Breast epithelium (tissue), 4 donors: ENCODE measurements at regions not wholly inside any gene's neighbourhood (a gene's known extent, or its start where the extent isn't known, plus 50 kb on each side); places are given as distances from the start of the nearest gene placed in this dataset.
"Not testable (repeated sequence)": the region's sequence is repeated elsewhere in the genome, so short reads cannot be mapped to it uniquely, and the experiment has no call there.

Source experiments
- DNase-seq, 2 donors: peaks; one replicate each; pipeline ENCODE4 v3.0.0-alpha.2; 2019; ENCODE audit warnings: low spot score in 2 of 2
- H3K27ac ChIP-seq, 2 donors: fragments of 200-600 bp; sonication (generic) in 1 of 2; one replicate each; pipeline ENCODE4 v1.5.1; 2016 to 2019; ENCODE audit warnings: mild to moderate bottlenecking in 1 of 2
- H3K27me3 ChIP-seq, 2 donors: fragments of 200-600 bp; sonication (generic) in 1 of 2; one replicate each; pipeline versions ENCODE4 v1.5.1 to v1.6.0; 2017 to 2019; ENCODE audit warnings: control low read depth in 1 of 2, mild to moderate bottlenecking in 1 of 2
- H3K36me3 ChIP-seq: fragments of 200-600 bp; one replicate; pipeline ENCODE4 v1.5.1; 2019
- H3K4me1 ChIP-seq, 2 donors: fragments of 200-600 bp; sonication (generic); one replicate each; pipeline ENCODE4 v1.5.1; 2016 to 2019; ENCODE audit warnings: control low read depth in 1 of 2
- H3K4me3 ChIP-seq, 3 donors: fragments of 200-600 bp; sonication (generic); 1 replicate in 2 of 3; 2 replicates in 1 of 3; pipeline ENCODE4 v1.5.1; 2016 to 2019; ENCODE audit warnings: mild to moderate bottlenecking in 3 of 3, moderate library complexity in 2 of 3
- H3K9me3 ChIP-seq, 2 donors: fragments of 200-600 bp; sonication (generic) in 1 of 2; one replicate each; pipeline ENCODE4 v1.5.1; 2016 to 2019; ENCODE audit warnings: control low read depth in 1 of 2
- CTCF ChIP-seq, 3 donors: fragments of 450-650 bp; IDR thresholded peaks; one replicate each; pipeline ENCODE4 v1.5.1; 2016 to 2017; ENCODE audit warnings: antibody characterized with exemption in 3 of 3, mild to moderate bottlenecking in 3 of 3, moderate library complexity in 3 of 3
- POLR2A ChIP-seq: fragments of 450-650 bp; IDR thresholded peaks from one replicate; pipeline ENCODE4 v1.6.1; 2016; ENCODE audit warnings: antibody characterized with exemption, mild to moderate bottlenecking, moderate library complexity
- POLR2AphosphoS5 ChIP-seq, 3 donors: sonication (generic); formaldehyde crosslinking; IDR thresholded peaks; one replicate each; pipeline ENCODE4 v1.6.1; 2017; ENCODE audit warnings: antibody characterized with exemption in 3 of 3
- intact Hi-C: fragments of 100-400 bp; cut with DNase I; formaldehyde crosslinking; loops from one replicate; pipeline ENCODE4 v1.15.1; 2023; ENCODE audit warnings: low total_unique reads

GRCh38 chr7:131687296-131687695 lies 130.9 kb upstream of the PODXL start:
- no peak overlapping the region for H3K27ac ChIP-seq
- H3K36me3 ChIP-seq, result no peaks in the 10 kb centered on the region
- no peak for DNase-seq
- intact Hi-C loops, result loop anchor here (10.0 kb wide), 1 partner anchor 1922 kb away; no protein-coding TSS in a partner anchor
- no peaks in the 10 kb centered on the region for H3K4me1 ChIP-seq
- TF ChIP-seq CTCF (IDR thresholded peaks at IDR 0.05), result no peak
- no peak for TF ChIP-seq POLR2AphosphoS5 (IDR thresholded peaks at IDR 0.05)
- no peak for TF ChIP-seq POLR2A
- no peaks in the 10 kb centered on the region for H3K9me3 ChIP-seq
- H3K27me3 ChIP-seq, result peaks cover 0 to 37% of the 10 kb centered on the region in 2 donors
- no peak overlapping the region for H3K4me3 ChIP-seq

DNA sequence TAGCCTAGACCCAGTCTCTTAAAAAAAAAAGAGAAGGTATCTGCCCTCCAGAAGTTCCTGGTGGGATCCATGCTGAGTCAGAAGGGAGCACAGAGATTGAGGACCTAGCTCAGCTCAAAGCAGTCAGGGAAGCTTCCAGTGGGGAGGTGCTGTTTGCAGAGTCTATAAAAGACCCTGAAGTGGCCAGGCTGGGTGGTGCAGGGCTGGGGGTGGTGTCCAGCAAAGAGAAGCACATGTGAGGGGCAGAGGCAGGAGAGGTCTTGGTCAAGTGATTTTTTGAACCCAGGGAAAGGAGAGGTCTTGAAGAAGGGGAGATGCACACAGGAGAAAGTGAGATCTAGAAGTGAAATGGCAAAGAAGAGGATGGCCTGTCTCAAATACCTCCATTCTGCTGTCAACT lies 130.4 kb upstream of the PODXL start:
- no peaks in the 10 kb centered on the region for H3K9me3 ChIP-seq
- no peak overlapping the region for H3K27ac ChIP-seq
- no peaks in the 10 kb centered on the region for H3K4me1 ChIP-seq
- no peaks in the 10 kb centered on the region for H3K36me3 ChIP-seq
- intact Hi-C loops, result loop anchor here (10.0 kb wide), 1 partner anchor 1922 kb away; no protein-coding TSS in a partner anchor
- DNase-seq, result no peak
- peaks cover 0 to 32% of the 10 kb centered on the region in 2 donors for H3K27me3 ChIP-seq
- TF ChIP-seq POLR2A (no peak), POLR2AphosphoS5 (IDR thresholded peaks at IDR 0.05) (no peak), CTCF (IDR thresholded peaks at IDR 0.05) (no peak)
- H3K4me3 ChIP-seq, result no peak overlapping the region

DNA sequence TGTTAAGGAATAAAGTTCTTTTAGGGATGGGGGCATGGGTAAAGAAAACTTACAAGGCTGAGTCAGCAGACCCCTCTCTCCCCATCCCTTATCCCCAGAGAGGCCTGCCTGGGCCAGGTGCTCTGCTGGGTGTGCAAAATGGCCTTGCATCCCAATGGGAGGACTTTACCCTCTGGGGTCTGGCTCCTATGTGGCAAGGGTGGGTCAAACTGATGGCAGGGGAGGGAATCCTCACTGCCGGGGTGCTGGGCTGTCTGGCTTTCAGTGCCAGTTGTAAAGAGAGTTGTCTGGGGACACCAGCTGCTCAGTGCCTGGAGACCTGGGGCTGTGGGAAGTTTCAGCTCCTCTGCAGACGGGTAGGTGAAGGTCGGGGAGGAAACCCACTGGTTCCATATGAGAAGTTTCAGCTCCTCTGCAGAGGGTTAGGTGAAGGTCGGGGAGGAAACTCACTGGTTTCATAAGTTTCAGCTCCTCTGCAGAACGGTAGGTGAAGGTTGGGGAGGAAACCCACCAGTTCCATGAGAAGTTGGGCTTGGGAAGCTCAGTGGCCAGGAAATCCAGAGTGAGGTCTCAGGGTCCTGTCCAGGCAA lies 127.2 kb upstream of the PODXL start:
- H3K27me3 ChIP-seq, result peaks cover 0 to 17% of the 10 kb centered on the region in 2 donors
- H3K4me1 ChIP-seq, result no peaks in the 10 kb centered on the region
- no peak for DNase-seq
- TF ChIP-seq CTCF (IDR thresholded peaks at IDR 0.05), result no peak
- TF ChIP-seq POLR2AphosphoS5 (IDR thresholded peaks at IDR 0.05), result no peak
- no peak for TF ChIP-seq POLR2A
- no peak overlapping the region for H3K27ac ChIP-seq
- no peaks in the 10 kb centered on the region for H3K36me3 ChIP-seq
- intact Hi-C loops, result loop anchor here (10.0 kb wide), 1 partner anchor 1919 kb away; no protein-coding TSS in a partner anchor
- no peak overlapping the region for H3K4me3 ChIP-seq
- no peaks in the 10 kb centered on the region for H3K9me3 ChIP-seq

GRCh38 chr7:131681961-131682360 lies 125.5 kb upstream of the PODXL start:
- Histone ChIP-seq H3K27me3 (peaks cover 0 to 14% of the 10 kb centered on the region in 2 donors), H3K36me3 (no peaks in the 10 kb centered on the region), H3K4me1 (no peaks in the 10 kb centered on the region), H3K4me3 (no peak overlapping the region), H3K27ac (no peak overlapping the region), H3K9me3 (no peaks in the 10 kb centered on the region)
- DNase-seq, result no peak
- TF ChIP-seq POLR2A (no peak), POLR2AphosphoS5 (IDR thresholded peaks at IDR 0.05) (no peak), CTCF (IDR thresholded peaks at IDR 0.05) (no peak)
- intact Hi-C loops, result loop anchor here (10.0 kb wide), 1 partner anchor 1917 kb away; no protein-coding TSS in a partner anchor

DNA sequence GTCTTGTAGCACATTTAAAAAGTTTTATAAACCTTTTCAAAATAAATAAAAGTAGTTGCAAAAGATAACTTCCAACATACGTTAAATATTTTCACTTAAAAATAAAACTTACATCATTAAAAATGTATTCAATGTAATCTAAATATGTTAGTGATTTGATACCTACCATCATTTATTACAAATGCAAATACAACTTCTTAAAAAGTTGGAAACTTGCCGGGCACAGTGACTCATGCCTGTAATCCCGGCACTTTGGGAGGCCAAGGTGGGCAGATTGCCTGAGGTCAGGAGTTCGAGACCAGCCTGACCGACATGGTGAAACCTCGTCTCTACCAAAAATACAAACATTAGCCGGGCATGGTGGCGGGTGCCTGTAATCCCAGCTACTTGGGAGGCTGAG lies 122.6 kb upstream of the PODXL start:
- H3K27me3 ChIP-seq, intact Hi-C loops, H3K9me3 ChIP-seq, H3K4me3 ChIP-seq, H3K4me1 ChIP-seq, DNase-seq, H3K27ac ChIP-seq, H3K36me3 ChIP-seq: not testable (repeated sequence)

- H3K27me3 ChIP-seq, H3K36me3 ChIP-seq, intact Hi-C loops, H3K9me3 ChIP-seq, H3K4me1 ChIP-seq, H3K4me3 ChIP-seq, DNase-seq, H3K27ac ChIP-seq: not testable (repeated sequence)
These were observed 120.4 kb upstream of the PODXL start for GRCh38 chr7:131676850-131677249.
